Activated CD8-positive, alpha-beta memory T cell treated with anti-CD3 and anti-CD28 coated beads for 48 hours (primary cell): ENCODE measurements at regions not wholly inside any gene's neighbourhood (a gene's known extent, or its start where the extent isn't known, plus 50 kb on each side); places are given as distances from the start of the nearest gene placed in this dataset.

Experiments
- DNase-seq, 3 experiments: peaks; one replicate each; pipeline ENCODE4 v3.0.0-alpha.2; 2020; ENCODE audit warnings: low read depth in 2 of 3, low spot score in 2 of 3

GRCh38 chr20:57948180-57948955, 238.6 kb upstream of the PMEPA1 start:
- DNase-seq, result no peak

- no peak for DNase-seq
Measured at GRCh38 chr20:57947421-57948179, 237.8 kb upstream of the PMEPA1 start.

- no peak for DNase-seq
Measured at GRCh38 chr20:57946559-57947315, 236.9 kb upstream of the PMEPA1 start.

- DNase-seq, result no peak
Measured at GRCh38 chr20:57944988-57945387, 235.2 kb upstream of the PMEPA1 start.

GRCh38 chr20:57943950-57944349, 234.1 kb upstream of the PMEPA1 start:
- DNase-seq, result no peak

- no peak for DNase-seq
Measured at GRCh38 chr20:57943291-57943690, 233.5 kb upstream of the PMEPA1 start.

GRCh38 chr20:57941604-57942381, 232.0 kb upstream of the PMEPA1 start:
- no peak for DNase-seq

- no peak for DNase-seq
Measured at GRCh38 chr20:57940868-57941522, 231.2 kb upstream of the PMEPA1 start.

- no peak for DNase-seq
Measured at GRCh38 chr20:57940376-57940775, 230.6 kb upstream of the PMEPA1 start.

GRCh38 chr20:57939499-57939898, 229.7 kb upstream of the PMEPA1 start:
- DNase-seq, result no peak

- no peak for DNase-seq
Measured at GRCh38 chr20:57938158-57939108, 228.6 kb upstream of the PMEPA1 start.

GRCh38 chr20:57936636-57937385, 227.0 kb upstream of the PMEPA1 start:
- DNase-seq, result no peak

GRCh38 chr20:57934913-57935312, 225.1 kb upstream of the PMEPA1 start:
- DNase-seq, result no peak

GRCh38 chr20:57934007-57934805, 224.4 kb upstream of the PMEPA1 start:
- no peak for DNase-seq

GRCh38 chr20:57932227-57932864, 222.5 kb upstream of the PMEPA1 start:
- no peak for DNase-seq

- no peak for DNase-seq
Measured at GRCh38 chr20:57930351-57930750, 220.5 kb upstream of the PMEPA1 start.

GRCh38 chr20:57928181-57928967, 218.6 kb upstream of the PMEPA1 start:
- no peak for DNase-seq
